VCaP (cell line): ENCODE measurements at regions not wholly inside any gene's neighbourhood (a gene's known extent, or its start where the extent isn't known, plus 50 kb on each side); places are given as distances from the start of the nearest gene placed in this dataset.

Experiments
- H3K27ac ChIP-seq: fragments of 450-650 bp; 2 replicates; pipeline ENCODE4 v1.5.1; 2017
- TF ChIP-seq, protein P1 (sequence below): fragments of 450-650 bp; conservative IDR thresholded peaks from 2 replicates; pipeline ENCODE4 v1.5.1; 2017; ENCODE audit warnings: mild to moderate bottlenecking, moderate library complexity

DNA sequence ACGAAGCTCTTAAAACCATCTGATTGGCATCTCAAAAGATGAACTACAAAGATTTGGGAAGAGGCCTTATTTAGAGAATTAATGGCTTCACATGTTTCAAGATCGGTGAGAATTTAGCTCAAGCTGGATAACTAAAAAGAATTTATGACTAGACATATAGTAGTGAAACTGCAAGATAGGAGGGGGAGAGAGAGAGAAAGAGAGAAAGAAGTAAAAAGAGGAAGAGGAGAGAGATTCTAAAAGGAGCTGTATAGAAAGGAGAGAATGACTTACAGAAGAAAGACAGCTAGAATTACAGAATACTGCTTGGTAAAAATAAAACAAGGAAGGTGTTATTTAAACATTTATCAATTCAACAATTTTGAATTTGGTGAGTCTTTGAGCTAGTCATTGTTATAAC lies 592.3 kb downstream of the SH2D4B start:
- H3K27ac ChIP-seq: no peak overlapping the region
- TF ChIP-seq, protein P1, sequence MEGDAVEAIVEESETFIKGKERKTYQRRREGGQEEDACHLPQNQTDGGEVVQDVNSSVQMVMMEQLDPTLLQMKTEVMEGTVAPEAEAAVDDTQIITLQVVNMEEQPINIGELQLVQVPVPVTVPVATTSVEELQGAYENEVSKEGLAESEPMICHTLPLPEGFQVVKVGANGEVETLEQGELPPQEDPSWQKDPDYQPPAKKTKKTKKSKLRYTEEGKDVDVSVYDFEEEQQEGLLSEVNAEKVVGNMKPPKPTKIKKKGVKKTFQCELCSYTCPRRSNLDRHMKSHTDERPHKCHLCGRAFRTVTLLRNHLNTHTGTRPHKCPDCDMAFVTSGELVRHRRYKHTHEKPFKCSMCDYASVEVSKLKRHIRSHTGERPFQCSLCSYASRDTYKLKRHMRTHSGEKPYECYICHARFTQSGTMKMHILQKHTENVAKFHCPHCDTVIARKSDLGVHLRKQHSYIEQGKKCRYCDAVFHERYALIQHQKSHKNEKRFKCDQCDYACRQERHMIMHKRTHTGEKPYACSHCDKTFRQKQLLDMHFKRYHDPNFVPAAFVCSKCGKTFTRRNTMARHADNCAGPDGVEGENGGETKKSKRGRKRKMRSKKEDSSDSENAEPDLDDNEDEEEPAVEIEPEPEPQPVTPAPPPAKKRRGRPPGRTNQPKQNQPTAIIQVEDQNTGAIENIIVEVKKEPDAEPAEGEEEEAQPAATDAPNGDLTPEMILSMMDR: no peak

DNA sequence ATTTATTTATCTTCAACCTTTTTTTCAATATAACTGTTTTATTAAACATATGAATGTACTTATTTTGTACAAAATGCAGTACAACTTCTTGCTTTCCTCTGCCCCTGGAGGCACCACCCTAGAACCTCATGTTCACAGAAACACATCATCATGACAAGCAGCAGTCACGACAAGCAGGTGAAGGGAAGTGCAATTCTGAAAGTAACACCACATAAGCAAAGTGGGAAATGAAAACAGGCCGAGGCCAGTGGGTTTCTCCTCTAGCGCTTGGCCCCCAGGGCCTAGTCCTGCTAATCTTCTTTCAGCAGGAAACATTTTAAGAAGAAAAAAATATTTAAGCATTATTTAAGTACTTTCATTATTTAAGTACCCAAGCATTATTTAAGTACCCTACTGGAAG lies 598.1 kb downstream of the SH2D4B start:
- TF ChIP-seq, protein P1: no peak

DNA sequence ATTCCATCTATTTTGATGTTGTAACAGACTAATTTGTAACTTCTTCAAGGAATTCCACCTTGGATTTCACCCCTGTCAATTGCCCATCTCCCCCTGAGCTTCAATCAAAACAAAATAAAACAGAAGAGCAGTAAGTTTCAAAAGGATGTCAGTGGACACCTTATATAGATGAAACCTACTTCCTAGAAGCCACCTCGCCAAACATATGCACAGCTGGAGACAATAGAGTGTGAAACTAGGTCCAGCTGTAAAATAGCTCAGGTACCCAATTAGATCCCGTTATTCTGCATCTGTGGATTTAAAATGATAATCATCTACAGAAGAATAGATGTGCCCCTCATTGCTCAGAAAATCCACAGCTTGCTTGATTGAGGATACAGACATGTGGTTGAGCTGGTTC lies 598.6 kb downstream of the SH2D4B start:
- H3K27ac ChIP-seq: no peak overlapping the region
- TF ChIP-seq, protein P1: no peak

More for the DNA sequence above, 598.1 kb downstream of the SH2D4B start:
- H3K27ac ChIP-seq: no peak overlapping the region

DNA sequence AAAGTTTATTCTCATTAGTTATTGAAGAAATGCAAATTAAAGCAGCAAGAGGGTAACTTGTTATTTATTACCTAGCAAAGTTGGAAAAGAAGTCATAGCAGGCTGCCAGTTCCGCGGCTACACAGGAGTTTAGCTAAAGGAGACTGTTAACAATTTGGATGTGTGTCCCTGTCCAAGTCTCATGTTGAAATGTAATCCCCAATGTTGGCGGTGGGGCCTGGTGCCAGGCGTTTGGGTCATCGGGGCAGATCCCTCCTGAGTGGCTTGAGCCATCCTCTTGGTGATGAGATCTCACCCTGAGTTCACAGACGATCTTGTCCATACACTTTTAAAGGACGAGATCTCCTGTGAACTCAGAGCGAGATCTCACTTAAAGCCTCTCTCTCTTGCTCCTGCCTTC lies 608.3 kb downstream of the SH2D4B start:
- TF ChIP-seq, protein P1: no peak
- H3K27ac ChIP-seq: no peak overlapping the region

DNA sequence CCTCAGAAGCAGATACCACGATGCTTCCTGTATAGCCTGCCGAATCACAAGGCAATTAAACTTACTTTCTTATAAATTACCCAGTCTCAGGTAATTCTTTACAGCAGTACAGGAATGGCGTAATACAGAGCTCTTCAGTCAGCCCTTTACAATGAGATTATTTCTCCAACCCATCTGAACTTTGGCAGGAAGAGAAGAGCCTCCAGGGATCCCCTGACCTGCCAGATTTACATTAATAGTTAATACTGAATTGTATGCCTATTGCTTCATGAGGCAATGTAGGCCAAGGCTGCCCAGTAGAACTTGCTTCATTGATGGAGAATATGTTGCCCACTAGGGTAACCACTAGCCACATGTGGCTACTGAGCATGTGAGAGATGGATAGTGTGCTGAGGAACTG lies 608.7 kb downstream of the SH2D4B start:
- TF ChIP-seq, protein P1: no peak

DNA sequence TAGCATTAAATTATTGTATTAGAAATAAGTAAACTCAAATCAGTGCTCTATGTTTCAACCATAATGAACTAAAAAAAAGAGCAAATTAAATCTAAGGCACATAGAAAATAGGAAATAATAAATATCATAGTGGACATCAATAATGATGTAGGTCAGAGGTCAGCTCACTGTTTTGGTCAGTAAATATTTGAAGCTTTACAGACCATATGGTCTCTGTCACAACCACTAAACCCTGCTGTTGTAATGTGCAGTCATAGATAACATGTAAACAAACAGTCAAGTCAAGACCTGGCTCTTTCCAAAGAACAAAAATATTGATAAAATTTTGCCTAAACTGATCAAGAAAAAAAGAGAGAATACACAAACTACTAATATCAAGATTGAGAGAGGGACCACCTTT lies 615.0 kb downstream of the SH2D4B start:
- TF ChIP-seq, protein P1: no peak
- H3K27ac ChIP-seq: no peak overlapping the region

More for the DNA sequence above, 608.7 kb downstream of the SH2D4B start:
- H3K27ac ChIP-seq: no peak overlapping the region

DNA sequence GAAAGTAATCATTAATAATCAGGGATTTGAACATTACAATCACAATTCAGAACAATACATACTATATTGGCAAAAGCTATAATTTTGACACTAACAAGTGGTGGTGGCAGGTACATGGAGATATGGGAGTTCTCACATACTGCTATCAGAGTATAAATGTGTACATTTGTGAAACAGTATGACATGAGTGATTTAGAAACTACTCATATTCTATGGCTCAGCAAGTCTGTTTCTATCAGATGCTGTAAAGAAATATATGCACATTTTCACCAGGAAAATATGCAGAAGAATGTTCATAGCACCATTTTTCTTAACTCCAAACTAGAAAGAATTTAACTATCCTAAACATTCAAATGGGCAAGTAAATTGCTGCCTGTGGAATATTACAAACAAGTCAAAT lies 620.0 kb downstream of the SH2D4B start:
- TF ChIP-seq, protein P1: no peak
- no peak overlapping the region for H3K27ac ChIP-seq
